HUES6 (cell line): ENCODE measurements at regions not wholly inside any gene's neighbourhood (a gene's known extent, or its start where the extent isn't known, plus 50 kb on each side); places are given as distances from the start of the nearest gene placed in this dataset.

ENCODE experiments used
- H3K27ac ChIP-seq: 2 replicates; pipeline ENCODE4 v1.7.0; 2013; ENCODE audit warnings: low read depth, mild to moderate bottlenecking, low read length, inconsistent platforms
- H3K27me3 ChIP-seq: 2 replicates; pipeline ENCODE4 v1.6.1; 2013; ENCODE audit warnings: low read length; ENCODE audit not compliant: control insufficient read depth, insufficient read depth
- H3K36me3 ChIP-seq: 2 replicates; pipeline ENCODE4 v1.6.1; 2013; ENCODE audit warnings: low read length; ENCODE audit not compliant: control insufficient read depth, insufficient read depth
- H3K4me1 ChIP-seq: 2 replicates; pipeline ENCODE4 v1.6.1; 2013; ENCODE audit warnings: low read length; ENCODE audit not compliant: control insufficient read depth, insufficient read depth
- H3K4me3 ChIP-seq: 2 replicates; pipeline ENCODE4 v1.5.1; 2013; ENCODE audit warnings: low read depth, low read length
- H3K9ac ChIP-seq: one replicate; pipeline ENCODE4 v1.6.1; 2013; ENCODE audit warnings: mild to moderate bottlenecking, low read length
- H3K9me3 ChIP-seq: 2 replicates; pipeline ENCODE4 v1.6.1; 2013; ENCODE audit warnings: low read depth, low read length; ENCODE audit not compliant: control insufficient read depth, insufficient read depth

- H3K27me3 ChIP-seq, result no peaks in the 10 kb centered on the region
- no peak overlapping the region for H3K4me3 ChIP-seq
These were observed 132.3 kb downstream of the CSNK2A3 start for GRCh38 chr11:11220786-11221185.

DNA sequence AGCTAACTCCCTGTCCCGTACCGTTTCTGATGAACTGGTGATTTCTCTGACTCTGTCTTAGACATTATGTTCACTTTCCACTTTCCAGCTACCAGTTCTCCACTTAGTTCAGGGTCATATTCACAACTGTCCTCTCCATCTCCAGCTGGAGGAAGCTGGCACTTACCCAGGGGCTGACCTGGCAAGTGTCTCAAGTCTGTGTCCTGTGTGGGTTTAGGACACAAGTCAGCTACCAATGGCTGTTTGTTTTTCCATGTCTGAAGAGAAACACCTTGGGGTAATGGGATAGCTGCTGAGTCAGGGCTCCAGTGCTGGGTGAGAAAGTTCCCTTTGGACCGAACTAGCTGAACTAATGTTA is 134.4 kb downstream of the CSNK2A3 start:
- Histone ChIP-seq H3K27ac (no peak overlapping the region), H3K4me3 (no peak overlapping the region), H3K36me3 (no peaks in the 10 kb centered on the region), H3K9me3 (no peaks in the 10 kb centered on the region), H3K4me1 (peaks cover 7% of the 10 kb centered on the region), H3K27me3 (no peaks in the 10 kb centered on the region), H3K9ac (no peak overlapping the region)

More at GRCh38 chr11:11220786-11221185, 132.3 kb downstream of the CSNK2A3 start:
- Histone ChIP-seq H3K9me3 (no peaks in the 10 kb centered on the region), H3K27ac (no peak overlapping the region), H3K4me1 (peaks cover 7% of the 10 kb centered on the region), H3K36me3 (no peaks in the 10 kb centered on the region), H3K9ac (no peak overlapping the region)

DNA sequence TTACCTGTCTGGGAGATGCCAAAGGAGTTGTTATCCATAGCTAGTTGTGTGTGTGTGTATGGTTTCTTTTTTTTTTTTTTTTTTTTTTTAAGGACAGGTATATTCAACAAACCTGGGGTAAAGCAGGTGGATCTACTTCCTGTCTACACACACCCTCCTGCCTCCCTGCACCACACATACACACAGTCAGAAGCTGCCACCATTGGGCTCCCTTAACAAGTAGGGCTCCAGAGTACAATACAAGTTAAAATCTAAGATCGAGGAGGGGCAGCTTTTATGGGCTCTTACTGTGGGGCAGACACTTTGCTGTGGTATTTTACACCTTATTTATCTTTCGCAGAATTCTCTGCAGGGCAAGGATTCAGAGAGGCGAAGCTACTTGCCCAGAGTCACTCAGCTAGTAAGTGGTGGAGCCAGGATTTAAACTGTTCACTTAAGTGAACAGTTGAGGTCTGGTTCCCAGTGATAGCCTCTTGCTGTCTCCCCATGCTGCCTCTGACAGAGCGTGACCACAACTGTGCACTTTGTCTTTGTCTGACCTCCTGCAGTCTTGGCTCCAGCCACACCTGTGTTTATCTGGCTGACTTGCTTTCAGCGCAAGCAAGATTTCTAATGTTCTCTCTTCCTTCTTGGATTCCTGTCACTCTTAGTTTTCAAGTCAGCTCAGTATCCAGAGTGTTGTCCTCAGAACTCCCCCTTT is 135.0 kb downstream of the CSNK2A3 start:
- Histone ChIP-seq H3K4me1 (peaks cover 7% of the 10 kb centered on the region), H3K9me3 (no peaks in the 10 kb centered on the region), H3K27me3 (no peaks in the 10 kb centered on the region), H3K36me3 (no peaks in the 10 kb centered on the region), H3K27ac (no peak overlapping the region), H3K9ac (no peak overlapping the region), H3K4me3 (no peak overlapping the region)

DNA sequence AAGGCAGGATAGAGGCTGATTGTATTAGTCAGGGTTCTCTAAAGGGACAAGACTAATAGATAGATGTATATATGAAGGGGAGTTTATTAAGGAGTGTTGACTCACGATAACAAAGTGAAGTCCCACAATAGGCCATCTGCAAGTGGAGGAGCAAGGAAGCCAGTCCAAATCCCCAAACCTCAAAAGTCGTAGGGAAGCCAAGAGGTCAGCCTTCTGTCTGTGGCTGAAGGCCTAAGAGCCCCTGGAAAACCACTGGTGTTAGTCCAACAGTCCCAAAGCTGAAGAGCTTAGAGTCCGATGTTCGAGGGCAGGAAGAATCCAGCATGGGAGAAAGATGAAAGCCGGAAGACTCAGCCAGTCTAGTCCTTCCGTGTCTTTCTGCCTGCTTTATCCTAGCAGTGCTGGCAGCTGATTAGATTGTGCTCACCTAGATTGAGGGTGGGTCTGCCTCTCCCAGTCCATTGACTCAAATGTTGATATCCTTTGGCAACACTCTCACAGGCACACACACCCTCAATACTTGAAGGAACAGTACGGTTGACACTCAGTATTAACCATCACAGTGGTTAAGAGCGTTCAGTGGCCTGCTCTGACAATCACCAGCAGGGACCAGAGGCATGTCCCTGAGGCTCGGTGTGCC is 135.6 kb downstream of the CSNK2A3 start:
- Histone ChIP-seq H3K4me1 (peaks cover 7% of the 10 kb centered on the region), H3K4me3 (no peak overlapping the region), H3K27ac (no peak overlapping the region), H3K27me3 (no peaks in the 10 kb centered on the region), H3K36me3 (no peaks in the 10 kb centered on the region), H3K9ac (no peak overlapping the region), H3K9me3 (no peaks in the 10 kb centered on the region)

DNA sequence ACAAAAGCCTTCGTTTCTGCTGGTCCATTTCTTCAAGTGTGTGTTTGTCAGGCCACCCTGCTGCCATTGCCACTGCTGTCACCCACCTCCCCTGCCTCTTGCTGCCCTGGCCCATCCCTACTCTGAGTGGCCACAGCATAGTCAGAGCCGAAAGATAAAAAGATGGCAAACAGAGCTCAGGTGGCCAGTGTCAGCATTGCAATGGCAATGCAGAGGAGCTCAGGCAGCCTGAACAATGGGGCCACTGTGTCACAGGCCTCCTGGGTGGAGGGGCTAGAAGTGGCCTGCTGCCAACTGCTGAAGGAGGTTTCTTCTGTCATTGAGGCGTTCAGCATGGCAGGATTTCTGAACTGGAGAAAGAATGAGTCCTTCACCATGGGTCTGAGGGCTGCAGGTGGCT is 137.1 kb downstream of the CSNK2A3 start:
- no peaks in the 10 kb centered on the region for H3K36me3 ChIP-seq

DNA sequence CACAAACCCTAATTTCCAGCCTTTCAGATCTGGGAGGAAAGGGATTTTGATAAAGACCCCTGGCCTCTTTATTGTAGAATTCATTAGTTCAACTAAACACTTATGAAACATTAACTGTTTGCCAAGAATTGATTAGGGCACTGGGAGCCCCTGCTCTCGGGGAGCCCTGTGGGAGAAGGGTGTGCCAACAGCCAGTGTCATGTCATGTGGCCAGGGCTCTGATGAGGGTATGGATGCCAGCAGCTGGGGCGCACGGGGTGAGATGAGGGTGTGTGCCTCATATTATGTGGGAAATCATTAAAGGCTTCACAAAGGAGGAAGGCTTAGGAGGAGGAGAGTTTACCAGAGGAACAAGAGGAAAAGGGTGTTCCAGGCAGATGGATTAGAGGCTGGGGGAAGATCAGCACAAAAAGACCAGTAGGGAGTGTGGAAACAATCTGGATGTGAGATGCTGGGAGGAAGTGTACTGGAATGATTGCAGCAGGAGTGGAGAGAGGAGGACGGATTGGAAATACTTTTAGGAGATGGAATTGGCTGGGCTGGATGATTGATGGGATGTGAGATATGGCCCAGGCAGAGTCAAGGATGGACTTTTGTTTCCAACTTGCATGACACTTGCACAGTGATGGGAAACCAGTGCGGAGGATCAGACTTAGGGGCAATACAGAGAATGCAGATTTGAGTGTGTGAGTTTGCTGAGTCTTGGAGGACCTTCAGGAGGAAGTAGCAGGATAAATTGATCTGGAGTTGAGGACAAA is 137.8 kb downstream of the CSNK2A3 start:
- Histone ChIP-seq H3K36me3 (no peaks in the 10 kb centered on the region), H3K27ac (no peak overlapping the region), H3K9ac (no peak overlapping the region), H3K4me1 (no peaks in the 10 kb centered on the region), H3K27me3 (no peaks in the 10 kb centered on the region), H3K4me3 (no peak overlapping the region), H3K9me3 (no peaks in the 10 kb centered on the region)

More for the DNA sequence above, 137.1 kb downstream of the CSNK2A3 start:
- Histone ChIP-seq H3K9ac (no peak overlapping the region), H3K4me3 (no peak overlapping the region), H3K4me1 (peaks cover 2% of the 10 kb centered on the region), H3K27ac (no peak overlapping the region), H3K9me3 (no peaks in the 10 kb centered on the region), H3K27me3 (no peaks in the 10 kb centered on the region)

- Histone ChIP-seq H3K27me3 (no peaks in the 10 kb centered on the region), H3K4me1 (no peaks in the 10 kb centered on the region), H3K9me3 (no peaks in the 10 kb centered on the region), H3K4me3 (no peak overlapping the region), H3K36me3 (no peaks in the 10 kb centered on the region), H3K27ac (no peak overlapping the region), H3K9ac (no peak overlapping the region)
These were observed 139.9 kb downstream of the CSNK2A3 start for GRCh38 chr11:11213117-11213516.

DNA sequence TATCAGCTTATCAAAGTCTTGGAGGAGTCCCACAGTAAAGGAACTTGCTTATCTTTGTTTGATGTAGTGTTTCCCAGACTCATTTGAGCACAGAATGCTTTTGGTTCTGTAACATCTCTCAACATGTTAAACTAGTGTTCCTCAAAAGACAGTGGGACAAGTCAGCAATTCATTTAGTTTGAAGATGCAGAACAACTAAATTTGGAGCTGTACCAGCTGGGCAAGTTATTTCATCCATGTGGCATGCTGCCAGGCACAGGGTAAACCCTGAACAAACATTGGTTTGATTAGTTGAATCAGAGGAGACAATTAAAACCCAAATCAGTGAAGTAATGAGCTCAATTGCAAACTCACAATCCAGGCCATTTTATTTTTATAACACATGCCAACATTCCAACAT is 141.2 kb downstream of the CSNK2A3 start:
- Histone ChIP-seq H3K27ac (no peak overlapping the region), H3K9ac (no peak overlapping the region), H3K9me3 (no peaks in the 10 kb centered on the region), H3K27me3 (no peaks in the 10 kb centered on the region), H3K36me3 (no peaks in the 10 kb centered on the region), H3K4me1 (no peaks in the 10 kb centered on the region), H3K4me3 (no peak overlapping the region)

GRCh38 chr11:11211186-11211585 is 141.9 kb downstream of the CSNK2A3 start:
- H3K4me1 ChIP-seq, result no peaks in the 10 kb centered on the region
- H3K27me3 ChIP-seq, result no peaks in the 10 kb centered on the region
- no peak overlapping the region for H3K4me3 ChIP-seq
- H3K9ac ChIP-seq, result no peak overlapping the region
- H3K9me3 ChIP-seq, result no peaks in the 10 kb centered on the region
- H3K36me3 ChIP-seq, result no peaks in the 10 kb centered on the region
- no peak overlapping the region for H3K27ac ChIP-seq

DNA sequence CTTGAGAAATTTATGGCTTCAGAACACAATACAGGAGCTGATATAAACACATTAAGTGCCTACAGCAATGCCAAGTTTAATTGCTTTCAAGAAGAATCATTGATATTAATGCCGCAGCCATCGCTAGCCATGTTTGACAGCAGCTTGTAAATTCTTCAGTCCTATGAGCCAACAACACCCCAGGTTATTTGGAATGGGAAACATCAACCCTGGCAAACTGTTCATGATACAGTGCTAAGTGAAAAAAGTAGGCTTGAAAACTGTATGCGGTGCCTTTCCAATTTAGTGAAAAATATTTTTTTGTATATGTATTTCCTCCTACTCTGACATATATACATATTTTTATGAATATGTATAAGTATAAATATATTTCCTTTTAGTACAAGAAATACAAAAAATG is 142.6 kb downstream of the CSNK2A3 start:
- H3K9ac ChIP-seq, result no peak overlapping the region
- no peak overlapping the region for H3K27ac ChIP-seq
- H3K27me3 ChIP-seq, result no peaks in the 10 kb centered on the region
- no peak overlapping the region for H3K4me3 ChIP-seq
- H3K4me1 ChIP-seq, result no peaks in the 10 kb centered on the region
- no peaks in the 10 kb centered on the region for H3K36me3 ChIP-seq
- H3K9me3 ChIP-seq, result no peaks in the 10 kb centered on the region

- Histone ChIP-seq H3K4me3 (no peak overlapping the region), H3K27me3 (no peaks in the 10 kb centered on the region), H3K9ac (no peak overlapping the region), H3K27ac (no peak overlapping the region), H3K9me3 (no peaks in the 10 kb centered on the region), H3K36me3 (no peaks in the 10 kb centered on the region), H3K4me1 (no peaks in the 10 kb centered on the region)
These were observed 143.1 kb downstream of the CSNK2A3 start for GRCh38 chr11:11209967-11210366.
